ENCODE measurements at regions not wholly inside any gene's neighbourhood (a gene's known extent, or its start where the extent isn't known, plus 50 kb on each side); places are given as distances from the start of the nearest gene placed in this dataset.

DNA sequence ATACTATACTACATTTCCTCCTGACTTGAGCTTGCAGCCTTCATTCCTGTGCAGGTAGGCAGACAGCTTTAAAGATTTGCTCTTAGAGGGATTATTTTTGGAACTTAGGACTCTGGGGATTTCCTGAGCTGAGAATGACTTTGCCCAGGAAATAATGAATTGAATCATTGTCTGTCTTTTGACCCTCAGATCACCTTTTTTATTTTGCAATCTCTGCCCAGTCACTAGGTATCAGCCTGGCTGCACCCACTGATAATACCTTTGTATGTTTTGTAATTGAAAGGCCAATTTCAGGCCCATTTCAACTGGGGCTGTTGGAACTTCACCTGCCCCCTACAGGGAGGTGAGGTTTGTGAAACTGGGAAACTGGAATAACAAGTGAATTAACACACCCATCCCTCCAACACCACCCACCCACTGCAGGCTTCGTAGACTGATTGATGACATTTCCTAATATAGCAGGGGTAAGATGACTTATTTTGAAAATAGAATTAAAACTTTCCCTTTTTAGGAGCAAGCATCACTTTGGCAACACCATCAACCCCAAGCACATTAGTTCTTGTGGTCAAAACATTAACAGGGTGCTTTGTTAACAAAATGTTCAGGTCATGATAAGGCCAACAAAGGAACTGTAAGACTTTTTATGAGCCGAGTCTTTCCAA, 157.1 kb upstream of the CENPW start:
- ChIA-PET CTCF (no interaction called here), POLR2A (interaction anchor here (0.6 kb wide), 1 partner anchor 161 kb away, joined by 3 read pairs; no protein-coding TSS in a partner anchor)
- DNase-seq (ENCODE audit: extremely low spot score): no peak
- no peak for TF ChIP-seq SUZ12 (IDR thresholded peaks at IDR 0.05)

GRCh38 chr6:126185774-126186173, 154.1 kb upstream of the CENPW start:
- POLR2A ChIA-PET: no interaction called here
- DNase-seq (ENCODE audit: extremely low spot score): no peak
- CTCF ChIA-PET: no interaction called here
- TF ChIP-seq NFRKB (IDR thresholded peaks at IDR 0.05) (no peak), ZNF384 (IDR thresholded peaks at IDR 0.05) (no peak), SUZ12 (IDR thresholded peaks at IDR 0.05) (no peak), ARNT (IDR thresholded peaks at IDR 0.05) (no peak), L3MBTL2 (conservative IDR thresholded peaks at IDR 0.05) (no peak), PKNOX1 (IDR thresholded peaks at IDR 0.05) (no peak), HDGF (IDR thresholded peaks at IDR 0.05; ENCODE audit: borderline replicate concordance) (no peak), FOXK2 (IDR thresholded peaks at IDR 0.05) (no peak), FOXA1 (IDR thresholded peaks at IDR 0.05) (no peak), CTBP1 (IDR thresholded peaks at IDR 0.05; ENCODE audit: borderline replicate concordance) (no peak)

DNA sequence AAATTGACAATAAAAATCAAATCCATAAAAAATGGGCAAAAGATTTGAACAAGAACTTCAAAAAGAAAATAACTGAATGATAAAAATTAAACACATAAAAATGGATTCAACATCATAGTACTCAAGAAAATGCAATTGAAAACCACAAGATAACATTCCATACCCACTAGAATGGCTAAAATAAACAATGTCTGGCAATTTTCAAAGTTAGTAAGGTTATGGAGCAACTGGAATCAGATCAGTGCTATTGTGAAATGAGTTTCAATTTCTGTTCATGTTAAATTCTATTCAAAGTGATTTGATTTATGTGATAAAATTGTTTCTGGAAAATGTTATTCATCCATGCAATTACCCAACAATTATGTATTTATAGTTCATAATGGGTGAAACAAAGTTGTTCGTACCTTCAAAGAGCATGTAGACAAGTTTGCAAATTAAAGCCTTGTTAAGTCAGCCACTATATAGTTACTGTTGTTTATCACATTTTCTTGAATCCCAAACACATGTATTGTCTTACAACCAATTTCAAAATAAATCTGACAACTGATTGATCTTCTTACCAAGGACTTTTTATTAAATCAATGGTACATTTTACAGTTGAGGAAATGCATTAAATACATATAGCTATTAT, 151.5 kb upstream of the CENPW start:
- CTCF ChIA-PET: no interaction called here

GRCh38 chr6:126195625-126196236, 144.2 kb upstream of the CENPW start:
- CTCF ChIA-PET: no interaction called here
- no peak for DNase-seq (ENCODE audit: extremely low spot score)

More for the DNA sequence above, 151.5 kb upstream of the CENPW start:
- no peak for DNase-seq (ENCODE audit: extremely low spot score)
- POLR2A ChIA-PET: no interaction called here
- TF ChIP-seq FOXA1 (IDR thresholded peaks at IDR 0.05): no peak
- TF ChIP-seq BHLHE40 (IDR thresholded peaks at IDR 0.05; ENCODE audit: borderline replicate concordance): no peak
- TF ChIP-seq SUZ12 (IDR thresholded peaks at IDR 0.05): no peak
- TF ChIP-seq CTBP1 (IDR thresholded peaks at IDR 0.05; ENCODE audit: borderline replicate concordance): no peak
- no peak for TF ChIP-seq TARDBP (IDR thresholded peaks at IDR 0.05)
- no peak for TF ChIP-seq LEF1 (IDR thresholded peaks at IDR 0.05; ENCODE audit: borderline replicate concordance)
- no peak for TF ChIP-seq ARNT (IDR thresholded peaks at IDR 0.05)
- no peak for TF ChIP-seq PKNOX1 (IDR thresholded peaks at IDR 0.05)

GRCh38 chr6:126198631-126199030, 141.3 kb upstream of the CENPW start:
- POLR2A ChIA-PET: interaction anchor here (1.5 kb wide), 1 partner anchor 212 kb away, joined by 4 read pairs; the partner anchor contains the start of gene TRMT11
- CTCF ChIA-PET: no interaction called here
- TF ChIP-seq ELF4 (IDR thresholded peaks at IDR 0.05): no peak
- no peak for TF ChIP-seq NFRKB (IDR thresholded peaks at IDR 0.05)
- TF ChIP-seq CTBP1 (IDR thresholded peaks at IDR 0.05; ENCODE audit: borderline replicate concordance): no peak
- TF ChIP-seq FOXA1 (IDR thresholded peaks at IDR 0.05): no peak
- TF ChIP-seq BHLHE40 (IDR thresholded peaks at IDR 0.05; ENCODE audit: borderline replicate concordance): no peak
- TF ChIP-seq FOXK2 (IDR thresholded peaks at IDR 0.05): no peak
- TF ChIP-seq SUZ12 (IDR thresholded peaks at IDR 0.05): no peak
- TF ChIP-seq LEF1 (IDR thresholded peaks at IDR 0.05; ENCODE audit: borderline replicate concordance): no peak
- TF ChIP-seq FOXM1 (IDR thresholded peaks at IDR 0.05; ENCODE audit: borderline replicate concordance): no peak
- no peak for TF ChIP-seq L3MBTL2 (conservative IDR thresholded peaks at IDR 0.05)
- no peak for TF ChIP-seq ARNT (IDR thresholded peaks at IDR 0.05)
- TF ChIP-seq HDGF (IDR thresholded peaks at IDR 0.05; ENCODE audit: borderline replicate concordance): no peak
- TF ChIP-seq PKNOX1 (IDR thresholded peaks at IDR 0.05): no peak
- no peak for TF ChIP-seq ZNF384 (IDR thresholded peaks at IDR 0.05)
- TF ChIP-seq SP1 (IDR thresholded peaks at IDR 0.05): no peak
- TF ChIP-seq TARDBP (IDR thresholded peaks at IDR 0.05): no peak
- no peak for DNase-seq (ENCODE audit: extremely low spot score)

More at GRCh38 chr6:126195625-126196236, 144.2 kb upstream of the CENPW start:
- POLR2A ChIA-PET: no interaction called here
- no peak for TF ChIP-seq L3MBTL2 (conservative IDR thresholded peaks at IDR 0.05)
- TF ChIP-seq BHLHE40 (IDR thresholded peaks at IDR 0.05; ENCODE audit: borderline replicate concordance): no peak

DNA sequence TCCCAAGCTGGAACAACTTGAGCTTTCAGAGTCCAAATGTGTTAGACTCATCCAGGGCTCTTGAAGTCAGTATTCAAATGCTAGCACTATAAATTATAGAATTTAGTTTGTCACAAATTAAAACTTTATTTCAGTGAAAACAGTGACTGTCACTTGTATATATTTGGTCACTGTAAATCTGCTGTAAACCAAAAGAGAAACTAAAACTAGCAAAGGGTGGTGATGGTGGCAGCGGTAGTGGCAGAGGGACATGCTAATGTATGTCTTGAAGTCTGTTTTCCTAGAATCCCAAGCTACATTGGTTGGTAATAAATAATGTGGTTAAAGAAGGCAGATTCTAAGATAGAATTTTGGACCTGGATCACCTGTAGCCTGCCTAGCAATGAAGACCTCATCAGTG, 140.4 kb upstream of the CENPW start:
- CTCF ChIA-PET: no interaction called here

More for the DNA sequence above, 140.4 kb upstream of the CENPW start:
- POLR2A ChIA-PET: no interaction called here
- no peak for TF ChIP-seq L3MBTL2 (conservative IDR thresholded peaks at IDR 0.05)
- no peak for TF ChIP-seq NFRKB (IDR thresholded peaks at IDR 0.05)
- TF ChIP-seq PKNOX1 (IDR thresholded peaks at IDR 0.05): no peak
- TF ChIP-seq FOXM1 (IDR thresholded peaks at IDR 0.05; ENCODE audit: borderline replicate concordance): no peak
- TF ChIP-seq ARNT (IDR thresholded peaks at IDR 0.05): no peak
- no peak for TF ChIP-seq CTBP1 (IDR thresholded peaks at IDR 0.05; ENCODE audit: borderline replicate concordance)
- DNase-seq (ENCODE audit: extremely low spot score): no peak
